ENCODE measurements at regions not wholly inside any gene's neighbourhood (a gene's known extent, or its start where the extent isn't known, plus 50 kb on each side); places are given as distances from the start of the nearest gene placed in this dataset.

GRCh38 chr5:162711244-162711643, 643.7 kb downstream of the GABRG2 start:
- Mint-ChIP-seq H3K27ac (ENCODE audit: unreplicated experiment) (no peak overlapping the region), H3K9me3 (ENCODE audit: low read depth) (peaks cover 22% of the 10 kb centered on the region), H3K4me1 (ENCODE audit: low read depth) (no peaks in the 10 kb centered on the region), H3K27me3 (ENCODE audit: low read depth) (no peaks in the 10 kb centered on the region), H3K36me3 (ENCODE audit: low read depth) (no peaks in the 10 kb centered on the region), H3K4me3 (ENCODE audit: unreplicated experiment) (no peak overlapping the region)
- no peak for DNase-seq (ENCODE audit: low spot score)
- TF ChIP-seq, protein P1, sequence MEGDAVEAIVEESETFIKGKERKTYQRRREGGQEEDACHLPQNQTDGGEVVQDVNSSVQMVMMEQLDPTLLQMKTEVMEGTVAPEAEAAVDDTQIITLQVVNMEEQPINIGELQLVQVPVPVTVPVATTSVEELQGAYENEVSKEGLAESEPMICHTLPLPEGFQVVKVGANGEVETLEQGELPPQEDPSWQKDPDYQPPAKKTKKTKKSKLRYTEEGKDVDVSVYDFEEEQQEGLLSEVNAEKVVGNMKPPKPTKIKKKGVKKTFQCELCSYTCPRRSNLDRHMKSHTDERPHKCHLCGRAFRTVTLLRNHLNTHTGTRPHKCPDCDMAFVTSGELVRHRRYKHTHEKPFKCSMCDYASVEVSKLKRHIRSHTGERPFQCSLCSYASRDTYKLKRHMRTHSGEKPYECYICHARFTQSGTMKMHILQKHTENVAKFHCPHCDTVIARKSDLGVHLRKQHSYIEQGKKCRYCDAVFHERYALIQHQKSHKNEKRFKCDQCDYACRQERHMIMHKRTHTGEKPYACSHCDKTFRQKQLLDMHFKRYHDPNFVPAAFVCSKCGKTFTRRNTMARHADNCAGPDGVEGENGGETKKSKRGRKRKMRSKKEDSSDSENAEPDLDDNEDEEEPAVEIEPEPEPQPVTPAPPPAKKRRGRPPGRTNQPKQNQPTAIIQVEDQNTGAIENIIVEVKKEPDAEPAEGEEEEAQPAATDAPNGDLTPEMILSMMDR (IDR thresholded peaks at IDR 0.05), result no peak

- H3K4me3 Mint-ChIP-seq (ENCODE audit: unreplicated experiment), result no peak overlapping the region
- H3K9me3 Mint-ChIP-seq (ENCODE audit: low read depth), result peaks cover 20% of the 10 kb centered on the region
- no peak for DNase-seq (ENCODE audit: low spot score)
- H3K27me3 Mint-ChIP-seq (ENCODE audit: low read depth), result no peaks in the 10 kb centered on the region
- no peaks in the 10 kb centered on the region for H3K36me3 Mint-ChIP-seq (ENCODE audit: low read depth)
- TF ChIP-seq, protein P1 (IDR thresholded peaks at IDR 0.05), result no peak
- no peaks in the 10 kb centered on the region for H3K4me1 Mint-ChIP-seq (ENCODE audit: low read depth)
- H3K27ac Mint-ChIP-seq (ENCODE audit: unreplicated experiment), result no peak overlapping the region
These were observed 652.1 kb downstream of the GABRG2 start for GRCh38 chr5:162719720-162720119.

DNA sequence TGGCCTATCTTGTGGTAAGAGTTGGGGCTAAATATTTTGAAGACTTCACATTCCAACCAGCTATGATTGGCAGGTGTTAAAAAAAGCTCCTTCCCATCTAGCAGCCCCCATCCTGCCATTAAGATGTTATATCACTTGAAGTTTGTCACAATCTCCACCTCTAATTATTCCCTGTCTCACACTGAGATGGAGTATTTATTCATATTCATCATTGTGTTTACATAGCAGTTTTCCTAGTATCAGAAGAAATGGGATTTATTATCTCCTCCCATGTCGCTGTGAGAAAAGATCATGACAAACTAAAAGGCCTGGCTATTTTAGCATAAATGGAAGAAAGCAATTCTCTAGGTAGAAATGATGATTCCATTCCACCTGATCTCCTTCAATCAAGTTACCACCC, 653.6 kb downstream of the GABRG2 start:
- H3K27ac Mint-ChIP-seq (ENCODE audit: unreplicated experiment), result no peak overlapping the region
- no peaks in the 10 kb centered on the region for H3K27me3 Mint-ChIP-seq (ENCODE audit: low read depth)
- H3K4me1 Mint-ChIP-seq (ENCODE audit: low read depth), result no peaks in the 10 kb centered on the region
- no peaks in the 10 kb centered on the region for H3K36me3 Mint-ChIP-seq (ENCODE audit: low read depth)
- DNase-seq (ENCODE audit: low spot score), result no peak
- peaks cover 26% of the 10 kb centered on the region for H3K9me3 Mint-ChIP-seq (ENCODE audit: low read depth)
- TF ChIP-seq, protein P1 (IDR thresholded peaks at IDR 0.05), result no peak
- H3K4me3 Mint-ChIP-seq (ENCODE audit: unreplicated experiment), result no peak overlapping the region

DNA sequence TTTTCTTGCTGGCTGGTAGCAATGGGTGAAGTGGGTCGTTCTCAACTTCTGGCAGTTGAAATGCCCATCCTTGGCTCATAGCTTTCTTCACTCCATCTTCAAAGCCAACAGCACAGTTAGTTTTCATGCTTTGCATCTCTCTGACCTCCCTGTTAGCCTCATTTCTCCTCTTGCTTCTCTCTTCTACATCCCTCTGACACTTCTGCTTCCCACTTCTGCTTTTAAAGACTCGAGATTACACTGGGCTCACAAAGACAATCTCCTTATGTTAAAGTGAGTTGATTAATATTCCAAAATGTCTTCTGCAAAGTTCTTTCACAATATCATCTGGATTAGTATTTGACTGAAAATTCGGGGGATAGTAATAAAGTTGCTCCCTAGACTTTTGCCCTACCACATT, 684.8 kb upstream of the CCNG1 start:
- TF ChIP-seq, protein P1 (IDR thresholded peaks at IDR 0.05), result no peak
- Mint-ChIP-seq H3K27ac (ENCODE audit: unreplicated experiment) (no peak overlapping the region), H3K4me1 (ENCODE audit: low read depth) (no peaks in the 10 kb centered on the region), H3K27me3 (ENCODE audit: low read depth) (no peaks in the 10 kb centered on the region), H3K36me3 (ENCODE audit: low read depth) (no peaks in the 10 kb centered on the region), H3K9me3 (ENCODE audit: low read depth) (peaks cover 33% of the 10 kb centered on the region), H3K4me3 (ENCODE audit: unreplicated experiment) (no peak overlapping the region)
- no peak for DNase-seq (ENCODE audit: low spot score)

GRCh38 chr5:162762119-162762518, 675.3 kb upstream of the CCNG1 start:
- Mint-ChIP-seq H3K27ac (ENCODE audit: unreplicated experiment) (no peak overlapping the region), H3K4me1 (ENCODE audit: low read depth) (no peaks in the 10 kb centered on the region), H3K36me3 (ENCODE audit: low read depth) (no peaks in the 10 kb centered on the region), H3K27me3 (ENCODE audit: low read depth) (no peaks in the 10 kb centered on the region), H3K4me3 (ENCODE audit: unreplicated experiment) (no peak overlapping the region), H3K9me3 (ENCODE audit: low read depth) (peaks cover 17% of the 10 kb centered on the region)
- no peak for DNase-seq (ENCODE audit: low spot score)
- TF ChIP-seq, protein P1 (IDR thresholded peaks at IDR 0.05), result no peak

All from chondrocyte (in vitro differentiated cells).